Heart left ventricle (tissue), 16 donors: ENCODE measurements at regions not wholly inside any gene's neighbourhood (a gene's known extent, or its start where the extent isn't known, plus 50 kb on each side); places are given as distances from the start of the nearest gene placed in this dataset.

Source experiments
- ATAC-seq, 4 donors: fragments of 200-7000 bp; cut with Tn5 transposase; one replicate each; pipeline ENCODE4 v1.9.1; 2020 to 2022; ENCODE audit warnings: moderate library complexity in 4 of 4, mild to moderate bottlenecking in 3 of 4, moderate number of reproducible peaks in 1 of 4
- DNase-seq, 5 donors: peaks; one replicate each; pipeline ENCODE4 v3.0.0-alpha.2; 2020
- H3K27ac ChIP-seq, 12 donors: fragments of 200-600 bp; sonication (generic) in 4 of 12; one replicate each; pipeline versions ENCODE4 v1.5.0 to v1.8.0; 2016 to 2022; ENCODE audit warnings: mild to moderate bottlenecking in 2 of 12
- H3K27me3 ChIP-seq, 9 donors: fragments of 200-600 bp; sonication (generic) in 2 of 9; one replicate each; pipeline versions ENCODE4 v1.5.1 to v1.8.0; 2016 to 2022; ENCODE audit warnings: mild to moderate bottlenecking in 3 of 9
- H3K36me3 ChIP-seq, 9 donors: fragments of 200-600 bp; sonication (generic) in 2 of 9; one replicate each; pipeline versions ENCODE4 v1.5.0 to v1.8.0; 2018 to 2022; ENCODE audit warnings: mild to moderate bottlenecking in 2 of 9
- H3K4me1 ChIP-seq, 12 donors: fragments of 200-600 bp; sonication (generic) in 4 of 12; one replicate each; pipeline versions ENCODE4 v1.5.0 to v1.8.0; 2016 to 2022; ENCODE audit warnings: mild to moderate bottlenecking in 3 of 12
- H3K4me3 ChIP-seq, 12 donors: fragments of 200-600 bp; sonication (generic) in 4 of 12; one replicate each; pipeline versions ENCODE4 v1.5.0 to v1.8.0; 2017 to 2022; ENCODE audit warnings: mild to moderate bottlenecking in 9 of 12, moderate library complexity in 4 of 12
- H3K9me3 ChIP-seq, 12 donors: fragments of 200-600 bp; sonication (generic) in 4 of 12; one replicate each; pipeline versions ENCODE4 v1.5.0 to v1.8.0; 2016 to 2022; ENCODE audit warnings: mild to moderate bottlenecking in 1 of 12
- POLR2A ChIP-seq, 2 donors: fragments of 450-650 bp; IDR thresholded peaks; one replicate each; pipeline ENCODE4 v1.6.1; 2017; ENCODE audit warnings: antibody characterized with exemption in 2 of 2, mild to moderate bottlenecking in 2 of 2, moderate library complexity in 2 of 2
- WGBS, 4 donors: extraction: QIAGEN DNeasy Blood & Tissue Kit in 2 of 4; methylation state at CpG; one replicate each; pipeline versions ENCODE4 v1.1.5 to v1.1.7; 2013 to 2018; 5-methylcytosine and 5-hydroxymethylcytosine counted together
- intact Hi-C, 10 donors: fragments of 100-400 bp; cut with DNase I; formaldehyde crosslinking; loops; one replicate each; pipeline versions ENCODE4 v1.11.1 to v1.14.2; 2022
- TF ChIP-seq, protein P1 (sequence below), 12 donors: fragments of 200-600 bp; sonication (generic) in 4 of 12; IDR thresholded peaks; one replicate each; pipeline versions ENCODE4 v1.5.0 to v1.8.0; 2018 to 2022; ENCODE audit warnings: antibody characterized with exemption in 12 of 12, mild to moderate bottlenecking in 5 of 12
- donor health status: ischemic (EF 13 %, LVEDD 7.1; RV severe dilation, severe dysfunction).
- donor health status: healthy with polysubstance abuse.
- donor health status: DM: no; HTN: yes; CAD: no.
- donor health status: DM: no; HTN: no; CAD: no.
- donor health status: ischemic (EF 25% LVEDD 6.9; RV normal size, moderate dysfunction).
- donor health status: ischemic (EF 25% LVEDD 5.7; RV mildly dilated, moderate dysfunction).
- donor health status: healthy.
- donor health status: DM: yes; HTN: yes; CAD: no.
- donor health status: ischemic (EF 35%, LVEDD 5.7; RV mildly dilated, moderate dysfunction).
- donor health status: nonischemic (EF 11% LVEDD 7.7; RV severe dilation, severe dysfunction).
- donor health status: DM: yes; HTN: yes; CAD: no.
- donor health status: PGD.
- donor health status: ischemic (EF 29% LVEDD 5.4; RV normal size, mild dysfunction).
- donor health status: nonischemic (EF 23%, LVEDD 6.1; RV moderate dilation, normal function).

DNA sequence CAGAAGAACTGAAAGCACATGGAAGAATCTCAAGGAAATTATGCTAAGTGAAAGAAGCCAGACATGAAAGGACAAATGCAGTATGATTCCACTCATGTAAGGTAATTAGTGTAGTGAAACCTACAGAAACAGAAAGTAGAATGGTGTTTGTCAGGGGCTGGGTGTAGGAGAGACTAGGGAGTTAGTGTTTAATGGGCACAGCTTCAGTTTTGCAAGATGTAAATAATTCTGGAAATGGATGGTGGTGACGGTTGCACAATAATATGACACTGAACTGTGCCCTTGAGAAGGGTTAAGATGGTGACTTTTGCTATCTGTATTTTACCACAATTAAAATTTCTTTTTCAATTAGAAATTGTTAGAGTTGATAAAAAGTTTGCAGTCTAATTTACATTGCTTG is 157.3 kb upstream of the ADCY1 start:
- Histone ChIP-seq H3K9me3 (no peaks in the 10 kb centered on the region), H3K27ac (no peak overlapping the region), H3K4me3 (no peak overlapping the region), H3K4me1 (no peaks in the 10 kb centered on the region), H3K36me3 (no peaks in the 10 kb centered on the region), H3K27me3 (peaks cover 0 to 9% (median 0%) of the 10 kb centered on the region in 9 donors)
- ATAC-seq (no peak), DNase-seq (no peak)
- intact Hi-C loops, result no loop called here
- WGBS, 4 donors, result 72 to 90% (median 83%) methylated on average over 1 of the region's 1 CpG
- TF ChIP-seq POLR2A (IDR thresholded peaks at IDR 0.05), result no peak

DNA sequence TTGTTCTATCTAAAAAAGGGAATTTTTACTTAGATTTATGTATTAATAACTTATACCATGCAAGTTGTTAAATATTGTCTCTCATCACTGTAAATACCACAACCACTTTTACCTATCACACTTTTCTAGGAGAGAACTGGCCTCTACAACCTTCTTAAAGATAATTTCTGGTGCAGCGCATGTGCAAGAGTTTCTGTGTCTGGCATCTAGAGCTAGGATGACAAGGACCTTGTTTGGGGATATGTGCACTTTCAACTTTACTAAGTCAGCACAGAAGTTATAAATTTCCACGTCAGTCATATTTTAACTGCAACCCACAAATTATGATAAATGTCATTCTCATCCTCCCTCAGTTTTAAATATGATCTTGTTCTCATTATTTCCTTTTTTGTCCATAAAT is 156.9 kb upstream of the ADCY1 start:
- intact Hi-C loops, result no loop called here
- 77 to 85% (median 79%) methylated on average over 2 of the region's 2 CpGs for WGBS, 4 donors
- no peak for ATAC-seq

GRCh38 chr7:45417735-45418134 is 156.4 kb upstream of the ADCY1 start:
- WGBS, 4 donors, result 85 to 94% (median 90%) methylated on average over 3 of the region's 3 CpGs
- intact Hi-C loops, result no loop called here
- Histone ChIP-seq H3K27me3 (peaks cover 0 to 9% (median 0%) of the 10 kb centered on the region in 9 donors), H3K9me3 (no peaks in the 10 kb centered on the region), H3K4me1 (no peaks in the 10 kb centered on the region), H3K4me3 (no peak overlapping the region), H3K36me3 (no peaks in the 10 kb centered on the region), H3K27ac (no peak overlapping the region)
- DNase-seq (no peak), ATAC-seq (no peak)
- TF ChIP-seq, protein P1, sequence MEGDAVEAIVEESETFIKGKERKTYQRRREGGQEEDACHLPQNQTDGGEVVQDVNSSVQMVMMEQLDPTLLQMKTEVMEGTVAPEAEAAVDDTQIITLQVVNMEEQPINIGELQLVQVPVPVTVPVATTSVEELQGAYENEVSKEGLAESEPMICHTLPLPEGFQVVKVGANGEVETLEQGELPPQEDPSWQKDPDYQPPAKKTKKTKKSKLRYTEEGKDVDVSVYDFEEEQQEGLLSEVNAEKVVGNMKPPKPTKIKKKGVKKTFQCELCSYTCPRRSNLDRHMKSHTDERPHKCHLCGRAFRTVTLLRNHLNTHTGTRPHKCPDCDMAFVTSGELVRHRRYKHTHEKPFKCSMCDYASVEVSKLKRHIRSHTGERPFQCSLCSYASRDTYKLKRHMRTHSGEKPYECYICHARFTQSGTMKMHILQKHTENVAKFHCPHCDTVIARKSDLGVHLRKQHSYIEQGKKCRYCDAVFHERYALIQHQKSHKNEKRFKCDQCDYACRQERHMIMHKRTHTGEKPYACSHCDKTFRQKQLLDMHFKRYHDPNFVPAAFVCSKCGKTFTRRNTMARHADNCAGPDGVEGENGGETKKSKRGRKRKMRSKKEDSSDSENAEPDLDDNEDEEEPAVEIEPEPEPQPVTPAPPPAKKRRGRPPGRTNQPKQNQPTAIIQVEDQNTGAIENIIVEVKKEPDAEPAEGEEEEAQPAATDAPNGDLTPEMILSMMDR (IDR thresholded peaks at IDR 0.05), result no peak
- TF ChIP-seq POLR2A (IDR thresholded peaks at IDR 0.05), result no peak

More for the DNA sequence above, 156.9 kb upstream of the ADCY1 start:
- no peaks in the 10 kb centered on the region for H3K4me1 ChIP-seq
- TF ChIP-seq, protein P1 (IDR thresholded peaks at IDR 0.05), result no peak
- no peak for TF ChIP-seq POLR2A (IDR thresholded peaks at IDR 0.05)
- no peaks in the 10 kb centered on the region for H3K36me3 ChIP-seq
- no peak overlapping the region for H3K27ac ChIP-seq
- peaks cover 0 to 9% (median 0%) of the 10 kb centered on the region in 9 donors for H3K27me3 ChIP-seq
- H3K9me3 ChIP-seq, result no peaks in the 10 kb centered on the region
- no peak overlapping the region for H3K4me3 ChIP-seq
- no peak for DNase-seq

GRCh38 chr7:45420843-45421495 is 153.2 kb upstream of the ADCY1 start:
- TF ChIP-seq POLR2A (IDR thresholded peaks at IDR 0.05), result no peak
- TF ChIP-seq, protein P1 (IDR thresholded peaks at IDR 0.05), result no peak
- peaks cover 0 to 6% (median 0%) of the 10 kb centered on the region in 9 donors for H3K27me3 ChIP-seq
- no peak overlapping the region for H3K27ac ChIP-seq
- WGBS, 4 donors, result 54 to 63% (median 59%) methylated on average over 3 of the region's 3 CpGs
- DNase-seq, result no peak
- ATAC-seq, result no peak
- no peaks in the 10 kb centered on the region for H3K9me3 ChIP-seq
- no peak overlapping the region for H3K4me3 ChIP-seq
- no peaks in the 10 kb centered on the region for H3K4me1 ChIP-seq
- no peaks in the 10 kb centered on the region for H3K36me3 ChIP-seq
- intact Hi-C loops, result no loop called here

DNA sequence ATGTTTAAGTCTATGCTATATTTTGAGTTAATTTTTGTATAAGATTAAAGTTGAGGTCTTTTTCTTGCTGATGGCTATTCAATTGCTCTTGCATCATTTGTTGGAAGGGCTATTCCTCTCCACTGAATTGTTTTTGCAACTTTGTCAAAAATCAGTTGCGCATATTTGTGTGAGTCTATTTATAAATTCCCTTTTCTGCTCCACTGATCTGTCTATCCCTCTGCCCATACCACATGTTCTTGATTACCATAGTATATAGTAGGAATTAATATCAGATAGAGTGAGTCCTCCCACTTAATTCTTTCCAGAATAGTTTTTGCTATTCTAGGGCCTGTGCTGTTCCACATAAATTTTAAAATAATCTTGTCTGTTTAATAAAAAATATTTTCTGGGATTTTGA is 152.4 kb upstream of the ADCY1 start:
- Histone ChIP-seq H3K27me3 (peaks cover 0 to 6% (median 0%) of the 10 kb centered on the region in 9 donors), H3K27ac (no peak overlapping the region), H3K4me1 (no peaks in the 10 kb centered on the region), H3K4me3 (no peak overlapping the region), H3K36me3 (no peaks in the 10 kb centered on the region), H3K9me3 (no peaks in the 10 kb centered on the region)
- TF ChIP-seq, protein P1 (IDR thresholded peaks at IDR 0.05), result no peak
- TF ChIP-seq POLR2A (IDR thresholded peaks at IDR 0.05), result no peak
- WGBS, 4 donors, result 70 to 89% (median 80%) methylated on average over 1 of the region's 1 CpG
- intact Hi-C loops, result no loop called here
- no peak for DNase-seq
- ATAC-seq, result no peak
